ENCODE measurements at regions not wholly inside any gene's neighbourhood (a gene's known extent, or its start where the extent isn't known, plus 50 kb on each side); places are given as distances from the start of the nearest gene placed in this dataset.
"Not testable (repeated sequence)": the region's sequence is repeated elsewhere in the genome, so short reads cannot be mapped to it uniquely, and the experiment has no call there.

DNA sequence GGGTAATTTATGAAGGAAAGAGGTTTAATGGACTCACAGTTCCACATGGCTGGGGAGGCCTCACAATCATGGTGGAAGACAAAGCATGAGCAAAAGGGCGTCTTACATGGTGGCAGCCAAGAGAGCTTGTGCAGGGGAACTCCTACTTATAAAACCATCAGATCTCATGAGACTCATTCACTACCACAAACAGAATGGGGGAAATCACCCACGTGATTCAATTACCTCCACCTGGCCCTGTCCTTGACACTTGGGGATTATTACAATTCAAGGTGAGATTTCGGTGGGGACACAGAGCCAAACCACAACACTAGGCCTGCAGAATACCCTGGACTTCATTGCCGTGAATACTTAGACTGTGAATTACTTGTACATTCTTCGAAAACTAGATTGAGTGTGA is 431.7 kb upstream of the TENM3 start:
- TF ChIP-seq, protein P1, sequence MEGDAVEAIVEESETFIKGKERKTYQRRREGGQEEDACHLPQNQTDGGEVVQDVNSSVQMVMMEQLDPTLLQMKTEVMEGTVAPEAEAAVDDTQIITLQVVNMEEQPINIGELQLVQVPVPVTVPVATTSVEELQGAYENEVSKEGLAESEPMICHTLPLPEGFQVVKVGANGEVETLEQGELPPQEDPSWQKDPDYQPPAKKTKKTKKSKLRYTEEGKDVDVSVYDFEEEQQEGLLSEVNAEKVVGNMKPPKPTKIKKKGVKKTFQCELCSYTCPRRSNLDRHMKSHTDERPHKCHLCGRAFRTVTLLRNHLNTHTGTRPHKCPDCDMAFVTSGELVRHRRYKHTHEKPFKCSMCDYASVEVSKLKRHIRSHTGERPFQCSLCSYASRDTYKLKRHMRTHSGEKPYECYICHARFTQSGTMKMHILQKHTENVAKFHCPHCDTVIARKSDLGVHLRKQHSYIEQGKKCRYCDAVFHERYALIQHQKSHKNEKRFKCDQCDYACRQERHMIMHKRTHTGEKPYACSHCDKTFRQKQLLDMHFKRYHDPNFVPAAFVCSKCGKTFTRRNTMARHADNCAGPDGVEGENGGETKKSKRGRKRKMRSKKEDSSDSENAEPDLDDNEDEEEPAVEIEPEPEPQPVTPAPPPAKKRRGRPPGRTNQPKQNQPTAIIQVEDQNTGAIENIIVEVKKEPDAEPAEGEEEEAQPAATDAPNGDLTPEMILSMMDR (IDR thresholded peaks at IDR 0.05; ENCODE audit: borderline replicate concordance, extremely low read depth, low read length, poor library complexity, severe bottlenecking), result not testable (repeated sequence)
- TF ChIP-seq EZH2 (IDR thresholded peaks at IDR 0.05; ENCODE audit: borderline replicate concordance, low read depth, low read length, severe bottlenecking), result not testable (repeated sequence)
